NCI-H146 treated with DMSO at 0.1 percent for 48 hours (cell line): ENCODE measurements at regions not wholly inside any gene's neighbourhood (a gene's known extent, or its start where the extent isn't known, plus 50 kb on each side); places are given as distances from the start of the nearest gene placed in this dataset.
A peak's percentile ranks its signal among the peaks of the same experiment; 100 is the strongest.
"Not testable (repeated sequence)": the region's sequence is repeated elsewhere in the genome, so short reads cannot be mapped to it uniquely, and the experiment has no call there.

ENCODE experiments used
- DNase-seq: peaks from one replicate; lab custom pipeline; 2025; ENCODE audit not compliant: unreplicated experiment; lab: John Stamatoyannopoulos, UW

GRCh38 chr4:153099391-153100140, 104.7 kb upstream of the TRIM2 start:
- no peak for DNase-seq

- not testable (repeated sequence) for DNase-seq
Measured at GRCh38 chr4:153106736-153107135, 97.5 kb upstream of the TRIM2 start.

- DNase-seq: no peak
Measured at GRCh38 chr4:153107246-153107645, 97.0 kb upstream of the TRIM2 start.

GRCh38 chr4:153109296-153109849, 94.9 kb upstream of the TRIM2 start:
- no peak for DNase-seq

GRCh38 chr4:153110739-153111138, 93.5 kb upstream of the TRIM2 start:
- DNase-seq: no peak

GRCh38 chr4:153111426-153112040, 92.7 kb upstream of the TRIM2 start:
- DNase-seq: no peak

GRCh38 chr4:153112041-153112441, 92.2 kb upstream of the TRIM2 start:
- peak; percentile 31 for DNase-seq

- DNase-seq: no peak
Measured at GRCh38 chr4:153113061-153113837, 91.0 kb upstream of the TRIM2 start.

GRCh38 chr4:153113838-153114105, 90.5 kb upstream of the TRIM2 start:
- DNase-seq: no peak

- no peak for DNase-seq
Measured at GRCh38 chr4:153114771-153115321, 89.4 kb upstream of the TRIM2 start.

GRCh38 chr4:153115322-153116290, 88.6 kb upstream of the TRIM2 start:
- no peak for DNase-seq

GRCh38 chr4:153116291-153116680, 88.0 kb upstream of the TRIM2 start:
- no peak for DNase-seq

GRCh38 chr4:153116801-153117200, 87.4 kb upstream of the TRIM2 start:
- no peak for DNase-seq

GRCh38 chr4:153117554-153117953, 86.7 kb upstream of the TRIM2 start:
- no peak for DNase-seq

- DNase-seq: no peak
Measured at GRCh38 chr4:153119626-153120025, 84.6 kb upstream of the TRIM2 start.

- DNase-seq: no peak
Measured at GRCh38 chr4:153120235-153120634, 84.0 kb upstream of the TRIM2 start.

- no peak for DNase-seq
Measured at GRCh38 chr4:153122855-153123254, 81.4 kb upstream of the TRIM2 start.

GRCh38 chr4:153126137-153126536, 78.1 kb upstream of the TRIM2 start:
- no peak for DNase-seq

- DNase-seq: peak; percentile 79
Measured at GRCh38 chr4:153127760-153128494, 76.3 kb upstream of the TRIM2 start.

- DNase-seq: no peak
Measured at GRCh38 chr4:153131596-153131995, 72.6 kb upstream of the TRIM2 start.
